RCC 7860 (cell line): ENCODE measurements at regions not wholly inside any gene's neighbourhood (a gene's known extent, or its start where the extent isn't known, plus 50 kb on each side); places are given as distances from the start of the nearest gene placed in this dataset.
"Not testable (repeated sequence)": the region's sequence is repeated elsewhere in the genome, so short reads cannot be mapped to it uniquely, and the experiment has no call there.

ENCODE experiments used
- DNase-seq: peaks from one replicate; pipeline ENCODE4 v3.0.0-alpha.2; 2015; ENCODE audit warnings: low spot score
- FAIRE-seq: peaks from 2 replicates; lab custom pipeline; 2012; peaks lifted over from hg19 to GRCh38; lab: Jason Lieb, UNC

DNA sequence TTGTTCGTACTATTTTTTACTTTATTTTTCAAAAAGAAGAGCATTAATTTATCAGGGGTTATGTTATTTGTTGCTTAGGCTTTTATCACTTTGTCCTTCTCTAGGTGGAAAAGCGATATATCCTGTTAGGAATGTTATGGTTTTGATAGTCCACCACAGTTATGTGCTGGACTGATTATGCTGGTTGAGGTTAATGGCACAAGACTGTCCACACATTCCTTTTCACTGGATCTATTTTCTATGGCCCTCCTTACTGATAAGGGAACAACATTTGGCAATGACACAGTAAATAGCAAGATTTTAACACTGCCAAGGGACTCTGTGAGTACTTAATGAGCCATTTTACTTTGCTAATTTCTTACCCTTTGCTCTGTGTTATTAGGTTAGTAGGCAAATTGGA is 1212.3 kb downstream of the NXPH1 start:
- no peak for DNase-seq
- FAIRE-seq = no peak

DNA sequence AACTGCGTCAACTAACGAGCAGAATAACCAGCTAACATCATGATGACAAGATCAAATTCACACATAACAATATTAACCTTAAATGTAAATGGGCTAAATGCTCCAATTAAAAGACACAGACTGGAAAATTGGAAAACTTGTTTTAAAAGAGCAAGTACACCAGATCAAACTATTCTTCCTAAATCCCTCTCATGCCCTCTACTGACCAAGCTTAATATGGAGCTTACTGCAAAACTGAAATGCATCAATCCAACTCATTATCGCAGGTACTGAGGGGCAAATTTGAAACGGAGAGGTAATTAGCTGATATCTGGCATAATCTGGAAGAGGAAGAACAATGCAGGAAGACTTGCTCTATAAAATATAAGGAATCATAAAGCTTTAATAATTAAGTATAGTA is 1223.8 kb downstream of the NXPH1 start:
- DNase-seq (no peak), FAIRE-seq (no peak)

DNA sequence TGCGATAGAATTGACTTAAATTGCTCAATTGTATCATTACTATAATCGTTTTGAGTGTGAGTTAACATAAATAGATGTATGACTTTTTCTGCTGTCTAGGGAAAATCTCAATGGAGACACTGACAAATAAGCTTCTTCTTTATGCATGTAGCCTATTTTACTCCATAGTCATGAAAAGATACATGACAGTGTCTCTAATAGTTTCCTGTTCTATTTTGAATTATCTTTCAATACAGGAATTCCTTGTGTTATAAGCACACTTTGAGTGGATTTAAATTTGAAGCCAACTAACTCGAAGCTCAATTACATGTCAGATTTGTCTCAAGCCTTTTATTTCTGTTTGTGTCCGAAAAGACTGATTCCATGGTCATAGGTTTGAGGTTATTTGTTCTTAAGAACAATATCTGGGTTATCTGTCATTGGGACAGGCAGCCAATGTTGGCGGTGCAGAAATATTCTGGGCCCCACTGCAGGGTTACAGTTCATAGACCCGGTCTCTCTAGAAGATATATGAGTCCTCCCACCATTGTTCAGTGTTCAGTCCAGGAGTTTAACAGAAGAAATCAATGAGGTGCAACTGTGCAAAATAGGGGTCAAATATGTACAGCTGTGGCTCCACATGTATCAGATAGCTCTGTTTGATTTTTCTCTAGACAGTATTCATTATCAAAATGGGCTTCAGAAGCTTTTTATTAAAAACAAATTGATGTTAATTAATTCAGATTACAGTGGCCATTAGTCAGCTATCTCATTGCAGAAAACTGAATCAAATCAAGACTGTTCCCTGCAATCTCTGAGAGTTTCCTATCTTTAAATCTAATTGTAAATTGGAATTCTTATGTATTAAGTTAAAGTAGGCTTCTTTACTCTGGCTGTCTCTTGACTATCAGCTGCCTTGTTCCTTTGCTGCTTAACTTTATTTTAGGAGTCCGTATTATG is 1238.8 kb downstream of the NXPH1 start:
- DNase-seq (no peak), FAIRE-seq (no peak)

DNA sequence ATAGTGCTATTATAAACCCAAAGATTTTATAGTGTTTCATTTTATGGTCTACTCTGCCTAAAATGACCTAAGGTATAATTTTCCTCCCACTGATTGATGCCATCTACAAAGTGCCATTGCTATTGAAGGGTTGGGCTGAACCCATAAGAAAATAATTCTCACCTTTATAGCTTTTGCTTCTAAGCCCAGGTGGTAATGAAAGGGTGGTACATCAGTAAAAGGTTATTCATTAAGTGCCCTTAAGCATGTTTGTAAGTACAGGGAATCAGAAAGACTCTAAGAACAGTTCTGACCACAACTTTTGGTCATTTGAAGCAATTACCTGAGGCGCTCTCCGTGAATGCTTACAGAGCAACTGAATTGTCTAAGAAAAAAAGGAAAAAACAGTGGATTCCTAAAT is 1247.3 kb downstream of the NXPH1 start:
- no peak for DNase-seq
- FAIRE-seq = no peak

DNA sequence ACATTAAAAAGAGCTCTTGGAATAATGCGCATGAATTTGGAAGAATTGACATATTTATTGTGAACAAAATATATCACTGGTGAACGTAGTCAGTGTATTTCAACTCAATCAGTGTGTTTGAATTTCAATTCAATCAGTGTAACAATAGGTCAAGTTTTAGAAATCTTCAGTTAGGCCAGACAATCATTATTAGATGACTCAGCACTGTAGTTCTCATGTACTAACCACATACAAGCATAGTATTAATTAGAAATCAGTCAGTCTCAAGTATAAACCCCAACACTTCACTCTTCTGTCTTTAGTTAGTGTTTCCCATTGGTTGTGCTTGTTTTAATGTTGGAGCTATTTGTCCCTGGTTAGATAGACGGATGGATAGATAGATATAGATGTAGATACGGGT is 1247.9 kb downstream of the NXPH1 start:
- FAIRE-seq = no peak
- no peak for DNase-seq

DNA sequence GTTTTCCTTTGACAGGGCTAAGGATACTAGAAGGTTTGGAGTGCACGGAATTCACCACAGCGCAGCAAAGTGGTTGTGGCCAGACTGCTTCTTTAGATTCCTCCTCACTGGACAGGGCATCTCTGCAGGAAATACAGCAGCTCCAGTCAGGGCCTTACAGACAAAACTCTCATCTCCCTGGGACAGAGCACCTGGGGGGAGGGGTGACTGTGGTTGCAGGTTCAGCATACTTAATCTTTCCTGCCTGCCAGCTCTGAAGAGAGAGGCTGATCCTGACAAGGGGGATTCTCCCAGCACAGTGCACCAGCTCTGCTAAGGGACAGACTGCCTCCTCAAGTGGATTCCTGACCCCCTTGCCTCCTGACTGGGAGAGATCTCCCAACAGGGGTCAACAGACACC is 1257.9 kb downstream of the NXPH1 start:
- DNase-seq (no peak), FAIRE-seq (no peak)

DNA sequence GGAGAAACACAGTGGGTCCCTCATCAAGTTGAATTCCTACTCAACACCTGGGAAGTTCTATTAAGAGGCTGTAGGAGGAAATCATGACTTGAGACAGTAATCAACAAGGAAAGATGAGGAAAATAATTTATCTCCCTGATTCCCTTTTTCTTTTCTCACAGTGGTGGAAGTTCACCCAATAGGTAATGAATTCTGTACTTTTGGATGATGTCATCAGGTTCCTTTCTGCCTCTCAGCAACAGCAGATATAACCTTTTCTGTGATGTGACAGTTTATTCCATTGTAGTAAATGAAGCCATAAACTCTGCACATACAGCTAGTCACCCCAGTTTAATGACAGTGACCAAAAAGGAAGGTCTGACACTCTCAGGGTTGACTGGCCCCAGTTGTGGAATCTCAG is 1265.0 kb downstream of the NXPH1 start:
- FAIRE-seq (no peak), DNase-seq (no peak)

DNA sequence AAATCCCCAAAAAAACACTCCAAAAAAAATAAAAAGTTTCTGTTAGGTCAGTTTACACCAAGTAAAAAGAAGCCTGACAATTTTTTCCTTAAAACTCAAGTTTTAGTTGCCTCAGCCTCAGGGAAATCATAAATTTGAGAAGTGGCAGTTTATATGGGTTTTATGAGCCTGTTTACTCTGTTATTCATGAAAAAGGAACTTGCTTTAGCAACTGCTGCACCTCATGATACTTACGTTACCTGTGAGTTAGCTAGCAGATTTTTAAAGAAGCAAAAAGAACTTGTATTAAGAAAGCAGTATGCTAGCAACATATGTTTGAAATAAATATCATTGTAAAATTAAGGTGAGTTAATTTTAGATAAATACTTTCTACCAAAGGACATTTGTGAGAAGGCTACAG is 1264.5 kb upstream of the PHF14 start:
- DNase-seq (no peak), FAIRE-seq (no peak)

DNA sequence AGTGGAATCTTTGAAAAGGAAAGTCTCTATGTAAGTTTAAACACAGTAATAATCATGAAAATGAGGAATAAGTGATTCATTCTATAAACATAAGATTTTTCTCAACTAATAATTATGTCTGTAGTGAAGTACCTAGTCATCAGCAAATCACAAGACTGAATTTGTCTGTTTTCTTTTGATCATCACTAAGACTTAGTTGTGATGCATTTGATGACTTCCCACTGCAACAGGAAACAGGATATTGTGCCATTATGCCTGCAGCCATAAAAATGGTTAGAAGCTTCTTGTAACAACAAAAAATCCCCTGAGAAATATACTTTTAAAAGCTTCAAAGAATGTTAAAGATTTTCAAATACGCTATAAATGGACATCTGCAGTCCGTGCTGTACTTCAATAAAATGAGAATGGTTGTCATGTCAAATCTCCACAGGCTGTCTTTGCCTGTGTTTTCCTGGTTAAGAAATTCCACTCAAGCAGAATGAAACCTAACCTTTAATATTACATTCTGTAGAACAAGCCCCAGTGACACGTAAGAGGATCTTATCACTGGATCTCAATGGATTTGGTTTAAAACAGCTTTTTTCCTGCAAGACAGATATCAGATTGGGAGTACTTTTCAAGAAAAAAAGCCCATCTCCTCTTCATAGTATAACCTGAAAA is 1262.3 kb upstream of the PHF14 start:
- no peak for DNase-seq
- FAIRE-seq = no peak

DNA sequence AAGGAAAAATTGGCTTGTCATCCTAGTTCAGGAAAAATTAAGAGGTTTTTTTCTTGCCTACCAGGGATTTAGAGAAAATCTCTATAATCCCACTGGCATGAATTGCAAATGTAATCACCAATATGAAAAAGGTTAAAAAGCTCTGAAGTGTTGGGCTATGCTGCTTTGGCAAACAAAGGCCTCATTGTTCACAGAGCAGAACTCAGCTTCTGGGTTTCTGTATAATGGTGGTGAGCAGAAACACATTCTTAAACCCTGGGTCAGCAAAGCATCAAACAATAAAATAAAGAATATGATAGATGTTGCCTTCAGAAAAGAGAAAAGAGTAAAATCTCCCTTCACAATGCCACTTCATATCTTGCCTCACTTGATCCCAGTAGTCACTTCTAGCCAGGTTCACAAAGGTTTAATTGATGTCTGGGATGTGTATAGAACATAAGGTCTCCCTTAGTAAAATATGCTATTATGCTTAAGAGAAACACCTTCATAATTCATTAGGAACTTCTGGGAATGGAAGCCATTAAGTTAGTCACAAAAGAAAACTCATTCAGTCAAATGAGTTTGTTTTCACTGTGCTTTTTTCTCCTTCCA is 1255.5 kb upstream of the PHF14 start:
- DNase-seq (no peak), FAIRE-seq (no peak)

DNA sequence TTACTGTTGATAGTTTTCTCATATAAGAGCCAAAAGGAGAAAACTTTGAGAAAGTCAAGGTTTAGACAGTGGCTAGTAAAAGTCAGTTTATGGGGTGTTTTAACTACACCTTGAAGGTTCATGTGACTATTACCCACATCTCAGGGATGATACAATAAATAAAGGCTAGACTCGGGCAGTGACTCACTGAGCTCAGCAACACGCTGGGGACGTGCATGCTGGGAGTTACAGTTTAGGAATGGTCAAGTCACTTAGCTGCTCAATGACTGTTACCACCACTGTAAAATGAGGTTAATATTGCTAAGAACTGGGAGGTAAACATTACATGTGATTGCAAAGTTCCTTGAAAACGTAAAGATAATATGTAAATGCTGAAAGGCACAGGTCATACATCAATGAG is 1254.4 kb upstream of the PHF14 start:
- DNase-seq (no peak), FAIRE-seq (no peak)

DNA sequence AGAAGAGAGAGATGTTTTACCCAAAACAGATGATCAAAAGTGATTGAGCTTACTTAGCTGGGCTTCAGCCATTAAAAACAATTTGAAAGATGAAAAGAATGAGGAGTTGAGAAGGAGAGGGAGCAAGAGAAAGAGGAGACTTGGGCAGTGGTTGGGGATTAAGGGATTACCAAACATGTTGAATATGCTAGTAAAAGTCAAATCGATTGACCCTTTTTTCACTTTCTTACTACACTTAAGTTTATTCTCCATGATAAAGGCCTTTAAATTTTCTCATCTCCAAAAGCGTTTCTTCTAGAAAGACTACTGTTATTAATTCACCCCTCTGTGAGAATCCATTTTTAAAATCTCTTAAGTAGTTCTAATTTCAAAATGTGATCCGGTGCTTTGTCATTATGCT is 1254.0 kb upstream of the PHF14 start:
- no peak for DNase-seq
- FAIRE-seq = no peak

DNA sequence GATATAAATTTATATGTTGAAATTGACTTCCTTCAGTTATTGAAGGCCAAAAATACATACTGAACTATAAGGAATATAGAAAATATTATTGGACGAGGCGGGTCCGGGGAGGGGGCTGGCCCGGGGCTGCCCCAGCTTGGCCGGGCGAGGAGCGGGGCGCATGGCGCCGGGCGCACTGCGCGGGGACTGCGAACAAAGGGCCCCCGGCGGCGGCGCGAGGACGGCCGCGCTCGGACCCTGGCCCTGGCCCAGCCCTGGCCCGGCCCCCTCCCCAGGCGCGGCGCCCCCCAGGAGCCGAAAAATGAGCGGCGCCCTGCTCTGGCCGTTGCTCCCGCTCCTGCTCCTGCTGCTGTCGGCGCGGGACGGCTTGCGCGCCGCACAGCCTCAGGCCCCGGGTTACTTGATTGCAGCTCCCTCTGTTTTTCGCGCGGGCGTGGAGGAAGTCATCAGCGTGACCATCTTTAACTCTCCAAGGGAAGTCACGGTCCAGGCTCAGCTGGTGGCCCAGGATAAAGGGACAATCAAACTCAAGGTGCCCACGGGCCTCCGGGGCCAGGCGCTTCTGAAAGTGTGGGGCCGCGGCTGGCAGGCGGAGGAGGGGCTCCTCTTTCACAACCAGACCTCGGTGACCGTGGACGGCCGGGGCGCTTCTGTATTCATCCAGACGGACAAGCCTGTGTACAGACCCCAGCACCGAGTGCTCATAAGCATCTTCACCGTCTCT is 1247.6 kb upstream of the PHF14 start:
- DNase-seq, FAIRE-seq: not testable (repeated sequence)

DNA sequence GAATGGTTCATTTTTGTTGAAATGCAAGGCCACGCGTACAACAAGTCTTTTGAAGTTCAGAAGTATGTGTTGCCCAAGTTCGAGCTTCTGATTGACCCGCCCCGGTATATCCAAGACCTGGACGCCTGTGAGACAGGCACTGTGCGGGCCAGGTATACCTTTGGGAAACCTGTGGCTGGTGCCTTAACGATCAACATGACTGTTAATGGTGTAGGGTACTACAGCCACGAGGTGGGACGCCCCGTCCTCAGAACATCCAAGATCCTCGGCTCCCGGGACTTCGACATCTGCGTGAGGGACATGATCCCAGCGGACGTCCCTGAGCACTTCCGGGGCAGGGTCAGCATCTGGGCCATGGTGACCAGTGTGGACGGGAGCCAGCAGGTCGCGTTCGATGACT is 1246.9 kb upstream of the PHF14 start:
- FAIRE-seq, DNase-seq: not testable (repeated sequence)

DNA sequence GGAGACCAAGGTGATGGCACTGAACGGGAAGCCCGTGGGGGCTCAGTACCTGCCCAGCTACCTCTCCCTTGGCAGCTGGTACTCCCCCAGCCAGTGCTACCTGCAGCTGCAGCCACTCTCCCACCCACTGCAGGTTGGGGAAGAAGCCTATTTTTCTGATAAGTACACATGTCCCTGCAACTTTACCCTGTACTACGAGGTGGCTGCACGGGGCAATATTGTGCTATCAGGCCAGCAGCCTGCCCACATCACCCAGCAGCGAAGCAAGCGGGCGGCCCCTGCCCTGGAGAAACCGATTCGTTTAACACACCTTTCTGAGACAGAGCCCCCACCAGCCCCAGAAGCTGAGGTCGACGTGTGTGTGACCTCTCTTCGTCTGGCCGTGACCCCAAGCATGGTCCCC is 1246.2 kb upstream of the PHF14 start:
- FAIRE-seq, DNase-seq: not testable (repeated sequence)

DNA sequence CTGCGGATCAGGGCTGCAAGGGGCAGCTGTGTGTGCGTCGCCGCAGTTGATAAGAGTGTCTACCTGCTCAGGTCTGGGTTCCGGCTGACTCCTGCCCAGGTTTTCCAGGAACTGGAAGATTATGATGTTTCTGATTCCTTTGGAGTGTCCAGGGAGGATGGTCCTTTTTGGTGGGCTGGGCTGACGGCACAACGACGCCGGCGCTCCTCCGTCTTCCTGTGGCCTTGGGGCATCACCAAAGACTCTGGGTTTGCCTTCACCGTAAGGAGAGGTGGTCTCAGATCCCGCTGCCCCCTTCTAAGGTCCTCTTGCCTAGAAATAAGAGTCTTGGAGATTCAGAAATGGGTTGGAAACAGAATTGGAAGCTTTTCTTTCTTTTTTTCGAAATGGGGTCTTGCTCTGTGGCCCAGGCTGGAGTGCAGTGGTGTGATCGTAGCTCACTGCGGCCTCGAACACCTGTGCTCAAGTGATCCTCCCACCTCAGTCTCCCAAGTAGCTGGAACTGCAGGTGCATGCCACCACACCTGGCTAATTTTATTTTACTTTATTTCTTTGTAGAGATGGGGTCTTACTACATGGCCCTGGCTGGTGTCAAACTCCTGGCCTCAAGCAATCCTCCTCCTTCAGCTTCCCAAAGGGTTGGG is 1245.5 kb upstream of the PHF14 start:
- FAIRE-seq, DNase-seq: not testable (repeated sequence)

DNA sequence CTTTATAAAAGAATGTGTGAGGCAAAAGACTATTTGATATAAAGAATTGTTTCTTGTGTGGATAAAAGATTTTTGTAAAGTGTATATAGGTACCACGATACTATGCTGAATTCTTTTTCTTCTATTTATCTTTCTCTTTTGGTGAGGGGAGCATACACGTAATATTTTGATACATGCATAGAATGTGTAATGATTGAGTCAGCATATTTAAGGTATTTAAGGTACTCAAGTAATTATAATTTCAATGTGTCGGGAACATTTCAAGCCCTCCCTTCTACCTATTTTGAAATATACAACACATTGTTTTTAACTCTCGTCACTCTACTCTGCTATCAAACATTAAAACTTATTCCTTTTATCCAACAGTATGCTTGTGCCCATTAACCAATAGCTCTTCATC is 1221.6 kb upstream of the PHF14 start:
- FAIRE-seq (no peak), DNase-seq (no peak)

DNA sequence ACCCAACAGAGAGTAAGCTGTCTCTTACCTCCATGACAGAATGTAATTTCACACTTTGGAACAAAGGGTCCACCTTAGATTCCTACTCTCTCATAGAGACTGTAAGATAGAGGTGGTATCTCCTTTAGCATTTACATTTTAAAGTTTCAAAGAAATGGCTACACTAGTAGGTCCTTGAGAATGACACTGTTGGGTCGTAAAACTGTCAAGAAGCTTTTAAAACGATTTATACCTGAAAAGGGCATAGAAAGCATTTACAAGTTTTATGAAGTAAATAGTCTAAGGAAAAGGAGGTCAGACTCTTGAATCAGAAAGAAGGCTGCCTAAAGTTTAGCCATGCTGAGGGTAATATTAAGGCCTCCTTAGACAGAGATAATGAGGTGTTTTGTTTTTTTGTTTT is 1212.4 kb upstream of the PHF14 start:
- FAIRE-seq = no peak

DNA sequence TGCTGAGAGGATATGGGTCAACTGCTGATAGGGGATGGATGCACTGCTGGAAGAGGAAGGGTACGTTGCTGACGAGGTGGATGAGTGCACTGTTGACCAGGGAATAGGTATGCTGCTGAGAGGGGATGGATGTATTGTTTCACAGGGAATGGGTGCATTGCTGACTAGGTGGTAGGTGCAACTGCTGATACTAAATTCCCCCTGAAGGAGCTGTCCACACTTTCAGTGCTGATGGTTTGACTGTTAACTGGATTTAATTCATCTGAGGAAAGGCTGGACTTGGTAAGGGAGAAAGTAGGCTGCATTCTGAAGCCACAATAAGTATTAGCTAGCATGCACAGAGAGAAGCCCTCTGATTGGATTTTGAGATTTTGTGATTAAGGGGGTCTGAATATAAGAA is 1196.8 kb upstream of the PHF14 start:
- FAIRE-seq = no peak
- no peak for DNase-seq

More for the DNA sequence above, 1212.4 kb upstream of the PHF14 start:
- no peak for DNase-seq

DNA sequence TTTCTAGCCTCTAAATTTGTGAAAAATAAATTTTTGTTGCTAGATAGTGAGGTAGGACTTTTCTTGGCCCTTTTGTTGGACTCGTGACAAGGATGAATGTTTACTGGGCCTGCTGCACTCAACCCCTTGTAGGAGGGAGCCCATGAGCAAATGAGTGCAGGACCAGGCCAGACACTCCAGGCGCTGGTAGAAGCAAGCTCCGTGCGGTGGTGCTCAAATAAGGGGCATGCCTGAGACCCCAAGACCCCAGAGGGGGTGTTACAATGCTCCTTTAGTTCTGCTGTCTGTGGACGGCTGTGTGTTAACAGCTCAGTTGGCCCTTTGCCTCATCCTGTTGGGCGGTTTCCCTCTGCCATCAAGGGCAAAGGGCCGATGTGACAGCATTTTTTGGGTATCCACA is 1195.3 kb upstream of the PHF14 start:
- DNase-seq = no peak
- FAIRE-seq = no peak

DNA sequence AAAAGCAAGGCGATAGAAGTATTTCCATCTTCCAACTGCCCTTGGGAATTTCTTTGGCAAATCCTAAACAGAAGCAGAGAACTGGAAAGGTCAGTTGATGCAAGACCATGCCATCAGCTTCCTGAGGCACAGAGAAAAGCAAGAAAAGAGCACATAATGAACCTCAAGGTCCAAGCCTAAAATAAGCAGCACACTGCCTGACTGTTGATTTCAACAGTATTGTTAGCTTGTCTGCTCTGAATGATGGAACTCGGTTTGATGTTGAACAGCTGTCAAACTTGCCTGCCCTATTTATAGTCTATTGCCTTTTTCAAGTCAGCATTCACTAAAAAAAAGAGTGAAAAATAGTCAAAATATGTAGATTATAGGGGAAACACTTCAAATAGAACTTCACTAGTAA is 1192.0 kb upstream of the PHF14 start:
- FAIRE-seq = no peak

More for the DNA sequence above, 1192.0 kb upstream of the PHF14 start:
- no peak for DNase-seq
